ENCODE measurements at regions not wholly inside any gene's neighbourhood (a gene's known extent, or its start where the extent isn't known, plus 50 kb on each side); places are given as distances from the start of the nearest gene placed in this dataset.

DNA sequence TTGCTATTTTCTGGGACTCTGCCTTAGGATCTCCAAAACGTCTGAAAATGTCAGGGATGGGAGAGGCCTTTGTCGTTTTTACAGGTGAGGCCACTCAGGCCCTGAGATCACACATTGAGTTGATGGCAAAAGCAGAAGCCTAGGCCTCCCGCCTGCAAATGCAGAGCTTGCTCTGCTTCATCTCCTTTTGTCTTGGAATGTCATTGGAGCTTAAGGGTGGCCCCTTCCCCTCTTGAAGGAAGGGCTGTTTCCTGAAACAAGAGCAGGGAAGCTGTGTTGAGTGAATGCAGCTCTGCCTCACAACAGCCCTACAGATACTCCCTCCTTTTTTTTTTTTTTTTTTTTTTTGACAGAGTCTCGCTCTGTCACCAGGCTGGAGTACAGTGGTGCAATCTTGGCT lies 123.5 kb downstream of the GLI2 start:
- TF ChIP-seq, protein P1, sequence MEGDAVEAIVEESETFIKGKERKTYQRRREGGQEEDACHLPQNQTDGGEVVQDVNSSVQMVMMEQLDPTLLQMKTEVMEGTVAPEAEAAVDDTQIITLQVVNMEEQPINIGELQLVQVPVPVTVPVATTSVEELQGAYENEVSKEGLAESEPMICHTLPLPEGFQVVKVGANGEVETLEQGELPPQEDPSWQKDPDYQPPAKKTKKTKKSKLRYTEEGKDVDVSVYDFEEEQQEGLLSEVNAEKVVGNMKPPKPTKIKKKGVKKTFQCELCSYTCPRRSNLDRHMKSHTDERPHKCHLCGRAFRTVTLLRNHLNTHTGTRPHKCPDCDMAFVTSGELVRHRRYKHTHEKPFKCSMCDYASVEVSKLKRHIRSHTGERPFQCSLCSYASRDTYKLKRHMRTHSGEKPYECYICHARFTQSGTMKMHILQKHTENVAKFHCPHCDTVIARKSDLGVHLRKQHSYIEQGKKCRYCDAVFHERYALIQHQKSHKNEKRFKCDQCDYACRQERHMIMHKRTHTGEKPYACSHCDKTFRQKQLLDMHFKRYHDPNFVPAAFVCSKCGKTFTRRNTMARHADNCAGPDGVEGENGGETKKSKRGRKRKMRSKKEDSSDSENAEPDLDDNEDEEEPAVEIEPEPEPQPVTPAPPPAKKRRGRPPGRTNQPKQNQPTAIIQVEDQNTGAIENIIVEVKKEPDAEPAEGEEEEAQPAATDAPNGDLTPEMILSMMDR (IDR thresholded peaks at IDR 0.05; ENCODE audit: low read depth, low read length), result no peak
- no peak for TF ChIP-seq POLR2A (IDR thresholded peaks at IDR 0.05; ENCODE audit: extremely low read depth, insufficient read length)
- TF ChIP-seq MYC (IDR thresholded peaks at IDR 0.05; ENCODE audit: low read depth, low read length), result no peak
- TF ChIP-seq, protein P2, sequence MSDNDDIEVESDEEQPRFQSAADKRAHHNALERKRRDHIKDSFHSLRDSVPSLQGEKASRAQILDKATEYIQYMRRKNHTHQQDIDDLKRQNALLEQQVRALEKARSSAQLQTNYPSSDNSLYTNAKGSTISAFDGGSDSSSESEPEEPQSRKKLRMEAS (IDR thresholded peaks at IDR 0.05; ENCODE audit: low read depth, low read length), result no peak

Measured in NB4 (cell line).